VCaP (cell line): ENCODE measurements at regions not wholly inside any gene's neighbourhood (a gene's known extent, or its start where the extent isn't known, plus 50 kb on each side); places are given as distances from the start of the nearest gene placed in this dataset.

Experiments used
- H3K27ac ChIP-seq: fragments of 450-650 bp; 2 replicates; pipeline ENCODE4 v1.5.1; 2017
- CTCF ChIP-seq: fragments of 450-650 bp; conservative IDR thresholded peaks from 2 replicates; pipeline ENCODE4 v1.5.1; 2017; ENCODE audit warnings: mild to moderate bottlenecking, moderate library complexity

GRCh38 chr4:18458465-18458864 lies 436.9 kb upstream of the LCORL start:
- TF ChIP-seq CTCF = no peak
- H3K27ac ChIP-seq = no peak overlapping the region

GRCh38 chr4:18454349-18454748 lies 432.8 kb upstream of the LCORL start:
- no peak for TF ChIP-seq CTCF
- no peak overlapping the region for H3K27ac ChIP-seq

- H3K27ac ChIP-seq = no peak overlapping the region
- no peak for TF ChIP-seq CTCF
Observed at GRCh38 chr4:18445110-18445509, 423.6 kb upstream of the LCORL start.

GRCh38 chr4:18444206-18444605 lies 422.7 kb upstream of the LCORL start:
- no peak for TF ChIP-seq CTCF
- no peak overlapping the region for H3K27ac ChIP-seq

- H3K27ac ChIP-seq = no peak overlapping the region
- TF ChIP-seq CTCF = no peak
Observed at GRCh38 chr4:18442957-18443356, 421.4 kb upstream of the LCORL start.

- TF ChIP-seq CTCF = no peak
- no peak overlapping the region for H3K27ac ChIP-seq
Observed at GRCh38 chr4:18441676-18442075, 420.1 kb upstream of the LCORL start.

GRCh38 chr4:18441203-18441590 lies 419.6 kb upstream of the LCORL start:
- no peak for TF ChIP-seq CTCF
- no peak overlapping the region for H3K27ac ChIP-seq
